Activated CD8-positive, alpha-beta memory T cell treated with anti-CD3 and anti-CD28 coated beads for 48 hours (primary cell): ENCODE measurements at regions not wholly inside any gene's neighbourhood (a gene's known extent, or its start where the extent isn't known, plus 50 kb on each side); places are given as distances from the start of the nearest gene placed in this dataset.
"Not testable (repeated sequence)": the region's sequence is repeated elsewhere in the genome, so short reads cannot be mapped to it uniquely, and the experiment has no call there.

Experiments
- DNase-seq, 3 experiments: peaks; one replicate each; pipeline ENCODE4 v3.0.0-alpha.2; 2020; ENCODE audit warnings: low read depth in 2 of 3, low spot score in 2 of 3

DNA sequence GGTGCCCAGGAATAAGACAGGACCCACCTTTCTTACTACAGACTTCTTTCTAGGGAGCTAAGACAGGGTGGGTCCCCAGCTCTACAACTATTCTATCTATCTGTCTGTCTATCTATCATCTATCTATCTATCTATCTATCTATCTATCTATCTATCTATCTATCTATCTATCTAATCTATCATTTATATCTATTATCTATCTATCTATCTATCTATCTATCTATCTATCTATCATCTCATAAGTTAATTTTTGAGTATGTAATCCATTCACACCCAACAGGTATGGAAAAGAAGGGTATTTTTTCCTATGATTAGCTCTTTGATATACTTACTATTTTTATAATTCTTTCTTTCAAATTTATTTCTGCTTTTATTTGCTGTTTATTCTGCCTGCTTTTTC lies 55.9 kb downstream of the BAMBI start:
- no peak for DNase-seq

- no peak for DNase-seq
Measured at GRCh38 chr10:28733647-28734046, 56.3 kb downstream of the BAMBI start.

DNA sequence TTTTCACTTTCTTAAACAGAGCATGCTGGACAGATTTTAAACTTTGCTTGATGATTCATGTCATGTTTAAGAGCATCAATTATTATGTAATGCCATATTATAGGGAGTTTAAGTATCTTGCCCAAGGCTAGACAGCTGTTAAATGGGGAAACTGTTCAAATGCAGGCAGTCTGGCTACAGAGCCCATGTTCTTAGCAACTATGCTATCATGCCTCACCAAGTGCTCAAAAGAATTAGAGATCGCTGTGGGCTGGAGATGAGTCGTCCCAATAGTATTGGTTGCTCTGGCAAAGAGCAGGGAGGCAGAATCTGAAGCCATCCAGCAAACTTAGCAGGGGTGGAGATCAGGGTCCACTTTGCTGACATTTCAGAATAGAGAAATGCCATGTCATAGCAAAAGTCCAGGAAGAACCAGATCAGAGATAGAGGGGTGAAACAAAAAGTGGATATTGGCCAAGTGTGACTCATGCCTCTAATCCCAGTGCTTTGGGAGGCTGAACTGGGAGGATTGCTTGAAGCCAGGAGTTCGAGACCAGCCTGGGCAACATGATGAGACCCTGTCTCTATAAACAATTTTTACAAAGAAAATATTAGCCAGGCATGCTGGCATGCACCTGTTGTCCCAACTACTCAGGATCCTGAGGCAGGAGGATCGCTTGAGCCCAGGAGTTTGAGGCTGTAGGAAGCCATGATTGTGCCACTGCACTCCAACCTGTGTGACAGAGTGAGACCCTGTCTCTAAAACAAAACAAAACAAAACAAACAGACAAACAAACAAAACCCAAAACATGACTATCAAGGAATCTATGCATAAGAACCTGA lies 57.8 kb downstream of the BAMBI start:
- DNase-seq: no peak

GRCh38 chr10:28737096-28737495 lies 59.8 kb downstream of the BAMBI start:
- DNase-seq: no peak

DNA sequence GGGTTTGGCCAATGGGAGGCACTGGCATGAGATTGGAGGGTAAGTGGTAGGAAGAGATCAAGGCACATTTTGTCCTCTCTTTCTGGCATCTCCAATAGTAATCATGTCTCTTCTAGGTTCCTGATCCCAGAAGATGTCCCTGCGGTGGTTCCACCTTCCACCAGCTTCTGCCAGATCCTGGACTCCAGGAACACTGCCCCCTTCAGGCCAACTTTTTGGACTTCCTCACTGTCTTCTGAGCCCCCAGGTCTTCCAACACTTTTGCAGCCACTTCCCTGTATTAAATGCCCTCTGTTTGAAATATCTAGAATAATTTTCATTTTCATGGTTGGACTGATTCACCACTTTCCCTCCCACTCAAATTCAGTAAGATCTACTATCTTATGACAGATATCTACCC lies 60.9 kb downstream of the BAMBI start:
- DNase-seq: no peak

DNA sequence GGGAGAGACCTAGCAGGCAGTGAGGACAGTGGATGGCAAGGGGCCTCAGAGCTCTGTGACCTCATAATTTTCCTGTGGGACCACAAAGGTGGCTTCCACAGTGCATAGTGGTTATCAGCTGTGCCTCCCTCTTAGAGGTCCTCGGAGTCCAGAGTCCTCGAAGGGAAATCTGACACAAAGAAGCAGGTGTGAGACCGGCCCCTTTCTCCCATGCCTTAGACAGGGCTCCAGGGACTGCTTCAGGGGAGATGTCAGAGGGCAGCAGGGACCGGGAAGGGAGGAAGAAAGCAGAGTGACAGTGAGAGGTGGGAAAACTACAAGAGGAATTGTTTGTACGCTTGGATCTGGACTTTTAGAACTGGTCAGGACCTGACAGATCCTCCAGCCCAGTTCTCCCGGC lies 66.3 kb downstream of the BAMBI start:
- no peak for DNase-seq

GRCh38 chr10:28744069-28744768 lies 66.9 kb downstream of the BAMBI start:
- no peak for DNase-seq

GRCh38 chr10:28754930-28755718 lies 77.8 kb downstream of the BAMBI start:
- no peak for DNase-seq

- no peak for DNase-seq
Measured at GRCh38 chr10:28761084-28761846, 83.9 kb downstream of the BAMBI start.

DNA sequence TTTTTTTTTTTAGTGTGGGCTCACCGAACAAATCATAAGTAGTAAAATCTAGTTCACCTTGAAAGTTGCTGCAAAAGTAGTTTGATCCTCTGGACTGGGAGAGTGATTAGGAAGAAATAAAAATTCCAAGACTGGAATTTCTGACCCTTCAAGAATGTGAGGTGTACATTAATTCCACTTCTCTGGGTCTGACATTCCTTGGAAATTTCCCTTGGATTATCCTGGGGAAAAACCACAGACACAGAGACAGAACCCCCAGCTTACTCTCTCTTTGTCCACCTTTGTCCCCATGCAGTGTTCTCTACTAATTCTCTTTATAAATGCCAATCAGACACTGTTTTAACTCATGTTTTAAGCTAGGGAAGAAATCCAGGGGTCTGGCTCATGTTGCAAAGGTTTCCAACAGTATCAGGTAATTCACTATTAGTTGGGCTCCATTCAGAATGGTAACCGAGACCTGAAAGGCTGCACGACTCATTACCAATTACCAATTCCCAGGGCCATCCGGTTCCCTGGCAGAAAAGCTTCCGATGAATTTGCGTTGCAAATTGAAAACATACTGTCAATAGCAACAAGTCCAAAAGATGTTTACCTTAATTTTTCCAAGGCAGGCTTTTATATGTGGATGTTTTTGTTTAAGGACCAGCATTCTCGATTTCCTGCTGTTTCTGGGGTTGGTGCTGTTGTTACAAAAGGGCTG lies 86.3 kb downstream of the BAMBI start:
- DNase-seq: no peak

DNA sequence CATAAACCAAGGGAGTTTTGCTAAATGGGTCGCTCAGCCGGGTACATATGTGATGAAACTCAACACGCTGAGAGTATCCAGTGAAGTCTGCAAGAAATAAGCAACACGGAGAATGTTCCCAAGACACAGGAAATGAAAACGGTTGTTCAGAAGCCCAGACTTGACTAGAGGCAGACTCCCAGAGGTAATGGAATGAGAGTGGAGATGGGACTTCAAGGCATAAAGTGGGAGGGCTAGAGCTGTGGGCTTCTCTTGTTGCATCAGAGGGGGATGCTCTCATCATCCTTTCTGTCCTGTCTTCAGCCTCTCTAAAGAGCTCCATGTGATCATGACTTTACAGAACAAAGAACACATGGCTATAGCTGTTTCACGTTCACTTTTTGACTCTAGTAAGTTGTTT lies 88.3 kb downstream of the BAMBI start:
- DNase-seq: no peak

- DNase-seq: no peak
Measured at GRCh38 chr10:28768227-28768626, 90.9 kb downstream of the BAMBI start.

DNA sequence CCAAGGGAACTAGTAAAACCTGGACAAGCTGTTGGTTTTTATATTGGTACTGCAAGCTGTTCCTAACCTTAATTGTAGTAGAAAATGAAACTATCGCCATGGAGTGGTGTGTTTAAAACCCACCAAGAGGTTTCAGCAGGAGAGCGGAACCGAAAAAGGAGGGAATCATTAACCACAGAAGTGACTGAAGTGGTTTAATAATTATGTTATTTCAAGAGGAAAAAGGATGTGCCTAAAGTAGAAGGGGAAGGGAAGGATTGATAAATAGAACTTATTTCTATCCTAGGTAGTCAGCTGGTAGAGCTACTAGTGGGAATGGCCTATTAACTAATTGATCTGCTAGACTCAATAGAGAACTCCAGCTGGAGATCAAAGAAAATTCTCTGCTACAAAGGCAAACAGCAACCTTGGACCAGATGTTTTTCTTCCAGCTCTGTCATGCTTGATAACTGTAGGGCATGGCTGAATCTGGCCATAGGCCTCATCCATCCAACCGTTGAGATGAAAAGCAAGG lies 91.8 kb downstream of the BAMBI start:
- no peak for DNase-seq

- DNase-seq: not testable (repeated sequence)
Measured at GRCh38 chr10:28771580-28772090, 94.3 kb downstream of the BAMBI start.

DNA sequence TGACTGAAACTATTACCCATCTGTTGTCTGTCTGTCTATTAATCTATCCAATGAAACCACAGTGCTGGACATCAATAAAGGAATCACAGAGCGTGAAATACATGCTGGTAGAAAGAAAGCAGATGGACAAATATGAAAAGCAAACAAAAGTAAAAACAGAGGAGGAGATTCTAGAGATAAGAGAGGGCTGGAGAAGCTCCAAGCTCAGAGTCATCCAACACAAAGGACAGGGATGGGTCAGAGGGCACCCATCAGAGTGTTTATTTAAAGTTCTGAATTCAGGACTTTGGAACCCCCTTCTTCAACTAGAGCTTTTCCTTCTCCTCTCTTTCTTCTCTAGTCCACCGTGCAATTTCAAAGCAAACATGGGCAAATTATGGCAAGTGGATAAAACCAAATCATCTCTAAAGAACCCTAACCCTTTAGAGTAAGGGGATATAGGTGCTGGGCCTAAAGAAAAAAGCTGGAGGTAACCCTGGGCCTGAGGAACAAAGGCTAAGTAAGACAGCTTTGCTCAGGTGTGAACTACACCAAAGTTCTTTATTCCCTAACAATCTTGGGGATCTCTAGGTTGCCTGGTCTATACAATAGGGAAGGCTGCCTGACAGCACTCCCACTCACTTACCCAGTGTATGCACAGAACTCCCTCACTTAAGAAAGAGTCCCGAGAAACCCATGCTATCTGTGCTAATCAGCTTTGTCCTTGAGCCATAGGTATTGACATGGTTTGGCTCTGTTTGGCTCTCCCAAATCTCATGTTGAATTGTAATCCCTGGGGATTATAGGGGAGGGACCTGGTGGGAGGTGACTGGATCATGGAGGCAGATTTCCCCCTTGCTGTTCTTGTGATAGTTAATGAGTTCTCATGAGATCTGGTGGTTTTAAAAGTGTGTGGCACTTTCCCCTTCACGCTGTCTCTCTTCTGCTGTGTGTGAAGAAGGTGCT lies 97.0 kb downstream of the BAMBI start:
- DNase-seq: no peak

DNA sequence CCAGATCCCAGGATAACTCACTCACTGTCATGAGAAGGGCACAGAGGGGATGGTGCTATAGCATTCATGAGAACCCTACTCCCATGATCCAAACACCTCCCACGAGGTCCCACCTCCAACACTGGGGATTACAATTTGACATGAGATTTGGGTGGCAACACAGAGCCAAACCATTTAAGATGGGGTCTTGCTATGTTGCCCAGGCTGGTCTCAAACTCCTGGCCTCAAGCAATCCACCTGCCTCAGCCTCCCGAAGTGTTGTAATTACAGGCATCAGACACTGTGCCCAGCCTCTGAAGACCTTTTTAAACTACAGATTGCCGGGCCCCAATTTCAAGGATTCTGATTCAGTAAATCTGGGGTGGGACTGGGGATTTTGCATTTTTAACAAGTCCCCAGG lies 98.5 kb downstream of the BAMBI start:
- no peak for DNase-seq

- no peak for DNase-seq
Measured at GRCh38 chr10:28776519-28776918, 99.2 kb downstream of the BAMBI start.

- DNase-seq: no peak
Measured at GRCh38 chr10:28777911-28778310, 100.6 kb downstream of the BAMBI start.

GRCh38 chr10:28778524-28778923 lies 101.2 kb downstream of the BAMBI start:
- no peak for DNase-seq
